ENCODE measurements at regions not wholly inside any gene's neighbourhood (a gene's known extent, or its start where the extent isn't known, plus 50 kb on each side); places are given as distances from the start of the nearest gene placed in this dataset.

- TF ChIP-seq POLR2AphosphoS5 (IDR thresholded peaks at IDR 0.05; ENCODE audit: low read depth): no peak
- TF ChIP-seq, protein P1, sequence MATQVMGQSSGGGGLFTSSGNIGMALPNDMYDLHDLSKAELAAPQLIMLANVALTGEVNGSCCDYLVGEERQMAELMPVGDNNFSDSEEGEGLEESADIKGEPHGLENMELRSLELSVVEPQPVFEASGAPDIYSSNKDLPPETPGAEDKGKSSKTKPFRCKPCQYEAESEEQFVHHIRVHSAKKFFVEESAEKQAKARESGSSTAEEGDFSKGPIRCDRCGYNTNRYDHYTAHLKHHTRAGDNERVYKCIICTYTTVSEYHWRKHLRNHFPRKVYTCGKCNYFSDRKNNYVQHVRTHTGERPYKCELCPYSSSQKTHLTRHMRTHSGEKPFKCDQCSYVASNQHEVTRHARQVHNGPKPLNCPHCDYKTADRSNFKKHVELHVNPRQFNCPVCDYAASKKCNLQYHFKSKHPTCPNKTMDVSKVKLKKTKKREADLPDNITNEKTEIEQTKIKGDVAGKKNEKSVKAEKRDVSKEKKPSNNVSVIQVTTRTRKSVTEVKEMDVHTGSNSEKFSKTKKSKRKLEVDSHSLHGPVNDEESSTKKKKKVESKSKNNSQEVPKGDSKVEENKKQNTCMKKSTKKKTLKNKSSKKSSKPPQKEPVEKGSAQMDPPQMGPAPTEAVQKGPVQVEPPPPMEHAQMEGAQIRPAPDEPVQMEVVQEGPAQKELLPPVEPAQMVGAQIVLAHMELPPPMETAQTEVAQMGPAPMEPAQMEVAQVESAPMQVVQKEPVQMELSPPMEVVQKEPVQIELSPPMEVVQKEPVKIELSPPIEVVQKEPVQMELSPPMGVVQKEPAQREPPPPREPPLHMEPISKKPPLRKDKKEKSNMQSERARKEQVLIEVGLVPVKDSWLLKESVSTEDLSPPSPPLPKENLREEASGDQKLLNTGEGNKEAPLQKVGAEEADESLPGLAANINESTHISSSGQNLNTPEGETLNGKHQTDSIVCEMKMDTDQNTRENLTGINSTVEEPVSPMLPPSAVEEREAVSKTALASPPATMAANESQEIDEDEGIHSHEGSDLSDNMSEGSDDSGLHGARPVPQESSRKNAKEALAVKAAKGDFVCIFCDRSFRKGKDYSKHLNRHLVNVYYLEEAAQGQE (IDR thresholded peaks at IDR 0.05; ENCODE audit: insufficient replicate concordance, low read depth): no peak
- no peak for TF ChIP-seq GABPA (IDR thresholded peaks at IDR 0.05; ENCODE audit: low read depth)
- TF ChIP-seq CTCF (IDR thresholded peaks at IDR 0.05; ENCODE audit: insufficient read depth, low read length): no peak
Observed at GRCh38 chr2:146873646-146874259, 971.1 kb upstream of the ACVR2A start.

GRCh38 chr2:146873056-146873455 is 971.8 kb upstream of the ACVR2A start:
- no peaks in the 10 kb centered on the region for H3K27me3 ChIP-seq (ENCODE audit: insufficient read depth, poor library complexity, severe bottlenecking)
- TF ChIP-seq, protein P1 (IDR thresholded peaks at IDR 0.05; ENCODE audit: insufficient replicate concordance, low read depth): no peak
- TF ChIP-seq GABPA (IDR thresholded peaks at IDR 0.05; ENCODE audit: low read depth) (no peak), SPI1 (IDR thresholded peaks at IDR 0.05; ENCODE audit: borderline replicate concordance, low read depth) (no peak), CTCF (IDR thresholded peaks at IDR 0.05; ENCODE audit: insufficient read depth, low read length) (no peak), POLR2AphosphoS5 (IDR thresholded peaks at IDR 0.05; ENCODE audit: low read depth) (no peak)
- no peak for DNase-seq (ENCODE audit: low read depth in 1 of 2, low spot score in 1 of 2)
- H3K4me3 ChIP-seq (replicated peaks; ENCODE audit: insufficient read depth, low read length): no peak overlapping the region
- no peak overlapping the region for H3K27ac ChIP-seq (replicated peaks)

More at GRCh38 chr2:146873646-146874259, 971.1 kb upstream of the ACVR2A start:
- Histone ChIP-seq H3K27me3 (ENCODE audit: insufficient read depth, poor library complexity, severe bottlenecking) (no peaks in the 10 kb centered on the region), H3K27ac (replicated peaks) (no peak overlapping the region), H3K4me3 (replicated peaks; ENCODE audit: insufficient read depth, low read length) (no peak overlapping the region)
- no peak for DNase-seq (ENCODE audit: low read depth in 1 of 2, low spot score in 1 of 2)

DNA sequence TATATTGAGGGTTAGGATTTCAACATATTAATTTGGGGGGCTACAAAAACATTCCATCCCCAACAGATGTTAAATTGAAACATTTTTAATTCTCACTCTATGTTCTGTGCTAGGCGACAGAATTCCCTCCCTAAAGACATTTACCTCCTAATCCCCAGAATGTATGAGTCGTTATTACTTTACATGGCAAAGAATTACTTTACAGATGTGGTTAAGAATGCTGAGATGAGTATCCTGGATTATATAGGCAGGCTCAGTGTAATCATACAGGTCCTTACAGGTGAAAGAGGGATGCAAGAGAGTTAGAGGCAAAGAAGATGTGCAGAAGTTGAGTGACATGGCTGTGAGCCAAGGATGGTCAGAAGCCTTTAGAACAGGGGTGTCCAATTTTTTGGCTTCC is 974.1 kb upstream of the ACVR2A start:
- H3K4me3 ChIP-seq (replicated peaks; ENCODE audit: insufficient read depth, low read length): no peak overlapping the region
- no peak overlapping the region for H3K27ac ChIP-seq (replicated peaks)
- DNase-seq (ENCODE audit: low read depth in 1 of 2, low spot score in 1 of 2): no peak
- H3K27me3 ChIP-seq (ENCODE audit: insufficient read depth, poor library complexity, severe bottlenecking): no peaks in the 10 kb centered on the region
- TF ChIP-seq GABPA (IDR thresholded peaks at IDR 0.05; ENCODE audit: low read depth): no peak

GRCh38 chr2:146869328-146869727 is 975.5 kb upstream of the ACVR2A start:
- TF ChIP-seq SPI1 (IDR thresholded peaks at IDR 0.05; ENCODE audit: borderline replicate concordance, low read depth) (no peak), CTCF (IDR thresholded peaks at IDR 0.05; ENCODE audit: insufficient read depth, low read length) (no peak), POLR2AphosphoS5 (IDR thresholded peaks at IDR 0.05; ENCODE audit: low read depth) (no peak), GABPA (IDR thresholded peaks at IDR 0.05; ENCODE audit: low read depth) (no peak)
- TF ChIP-seq, protein P1 (IDR thresholded peaks at IDR 0.05; ENCODE audit: insufficient replicate concordance, low read depth): no peak
- Histone ChIP-seq H3K4me3 (replicated peaks; ENCODE audit: insufficient read depth, low read length) (no peak overlapping the region), H3K27ac (replicated peaks) (no peak overlapping the region), H3K27me3 (ENCODE audit: insufficient read depth, poor library complexity, severe bottlenecking) (no peaks in the 10 kb centered on the region)
- DNase-seq (ENCODE audit: low read depth in 1 of 2, low spot score in 1 of 2): no peak

All from HL-60 (cell line).